GM19467 (cell line): ENCODE measurements at regions not wholly inside any gene's neighbourhood (a gene's known extent, or its start where the extent isn't known, plus 50 kb on each side); places are given as distances from the start of the nearest gene placed in this dataset.
"Not testable (repeated sequence)": the region's sequence is repeated elsewhere in the genome, so short reads cannot be mapped to it uniquely, and the experiment has no call there.

ENCODE experiments used
- ATAC-seq: cut with Tn5 transposase; IDR thresholded peaks from one replicate; pipeline ENCODE4 v1.9.1; 2021; ENCODE audit warnings: mild to moderate bottlenecking, moderate library complexity; ENCODE audit not compliant: unreplicated experiment

GRCh38 chr18:41899535-41899934 is 55.5 kb upstream of the PIK3C3 start:
- no peak for ATAC-seq

DNA sequence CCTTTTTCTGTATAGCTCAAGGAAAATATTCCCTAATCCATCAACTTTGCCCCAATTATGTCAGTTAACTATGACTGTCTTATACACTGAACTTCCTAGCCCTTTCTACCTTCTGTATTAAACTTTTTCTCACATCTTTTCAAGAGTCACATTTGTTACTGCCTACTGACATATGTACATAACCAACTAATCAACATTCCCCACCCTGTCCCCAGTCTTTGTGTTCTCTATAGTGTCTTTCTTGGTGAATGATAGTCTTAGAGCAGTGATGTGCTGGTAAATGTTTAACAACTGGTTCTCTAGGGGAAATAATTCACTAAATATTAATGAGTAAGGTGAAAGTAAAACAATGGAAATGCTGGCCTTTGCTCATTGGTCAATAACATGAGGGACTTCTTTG is 61.6 kb upstream of the PIK3C3 start:
- ATAC-seq, result no peak

DNA sequence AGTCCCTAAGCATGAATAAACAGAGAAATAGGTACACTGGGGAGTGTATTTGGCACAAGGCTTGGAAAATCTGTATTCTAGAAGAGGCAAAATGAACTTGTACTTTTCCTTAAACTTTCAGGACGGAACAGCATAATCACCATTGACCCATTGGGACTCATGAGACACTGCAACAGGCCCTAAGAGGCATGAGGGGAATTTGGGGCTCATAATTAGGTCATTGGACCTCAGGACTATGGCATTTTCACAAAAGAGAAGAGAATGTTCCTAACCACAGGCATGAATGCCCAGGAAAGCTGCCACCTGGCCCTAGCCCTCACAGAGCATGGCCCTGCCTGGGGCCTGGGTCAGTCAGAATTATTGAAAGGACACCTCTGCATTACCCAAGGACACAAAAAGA is 67.9 kb upstream of the PIK3C3 start:
- no peak for ATAC-seq

DNA sequence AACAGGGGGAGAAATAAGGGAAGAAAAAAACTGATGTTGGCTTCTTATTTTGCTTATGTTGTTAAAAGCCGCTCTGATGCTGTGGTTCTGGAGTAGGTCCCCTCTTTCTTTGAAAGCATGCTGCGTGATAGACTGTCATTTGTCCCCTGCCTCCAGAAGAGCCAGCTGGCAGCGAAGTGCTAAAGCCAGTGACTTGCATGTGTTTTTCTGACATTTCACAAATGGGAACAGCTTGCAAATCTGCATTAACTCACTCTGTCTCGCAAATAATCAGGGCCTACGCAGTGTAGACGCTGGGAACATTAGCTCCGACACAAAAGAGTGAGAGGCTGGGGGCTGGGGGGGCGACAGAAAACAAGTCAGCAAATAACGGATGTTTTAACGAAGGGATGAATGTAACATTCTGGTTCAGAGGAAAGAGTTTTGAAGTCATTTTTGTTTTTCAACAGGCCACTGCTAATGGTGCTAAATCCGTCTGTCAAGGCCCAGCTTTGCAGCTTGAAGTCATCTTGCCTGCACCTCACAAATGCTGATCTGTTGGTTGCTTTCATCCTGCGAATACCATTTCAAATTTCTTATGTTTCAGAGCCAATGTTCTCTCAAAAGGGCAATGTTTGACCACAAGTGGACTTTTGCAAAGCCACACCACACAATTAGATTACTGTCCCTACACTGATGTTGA is 68.8 kb upstream of the PIK3C3 start:
- ATAC-seq, result no peak

GRCh38 chr18:41881285-41881684 is 73.7 kb upstream of the PIK3C3 start:
- no peak for ATAC-seq

- no peak for ATAC-seq
These were observed 75.8 kb upstream of the PIK3C3 start for GRCh38 chr18:41879256-41879655.

DNA sequence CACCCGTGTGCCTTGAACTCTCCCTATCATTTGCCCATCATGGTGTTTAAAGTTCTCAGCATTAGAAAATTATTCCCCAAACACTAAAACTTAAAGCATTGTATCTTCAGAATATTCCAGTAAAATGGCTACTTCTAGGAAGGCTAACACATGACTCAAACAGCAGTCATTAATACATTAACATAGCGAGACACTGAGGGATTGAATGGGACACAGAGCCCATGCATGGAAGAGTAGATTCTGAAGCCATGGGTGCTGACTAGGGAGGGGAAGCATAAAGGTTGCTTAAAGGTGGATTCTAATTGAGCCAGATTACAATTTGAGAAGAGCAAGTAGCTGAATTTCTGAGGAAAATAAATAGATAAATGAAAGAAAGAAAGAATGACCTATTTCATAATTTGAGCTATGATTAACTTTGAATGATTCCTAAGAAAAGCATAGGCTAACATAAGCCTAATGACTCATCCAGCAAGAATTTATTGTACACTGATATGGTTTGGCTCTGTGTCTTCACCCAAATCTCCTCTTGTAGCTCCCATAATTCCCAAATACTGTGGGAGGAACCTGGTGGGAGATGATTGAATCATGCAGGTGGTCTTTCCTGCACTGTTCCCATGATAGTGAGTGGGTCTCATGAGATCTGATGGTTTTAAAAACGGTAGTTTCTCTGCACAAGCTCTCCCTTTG is 79.8 kb upstream of the PIK3C3 start:
- ATAC-seq, result no peak

DNA sequence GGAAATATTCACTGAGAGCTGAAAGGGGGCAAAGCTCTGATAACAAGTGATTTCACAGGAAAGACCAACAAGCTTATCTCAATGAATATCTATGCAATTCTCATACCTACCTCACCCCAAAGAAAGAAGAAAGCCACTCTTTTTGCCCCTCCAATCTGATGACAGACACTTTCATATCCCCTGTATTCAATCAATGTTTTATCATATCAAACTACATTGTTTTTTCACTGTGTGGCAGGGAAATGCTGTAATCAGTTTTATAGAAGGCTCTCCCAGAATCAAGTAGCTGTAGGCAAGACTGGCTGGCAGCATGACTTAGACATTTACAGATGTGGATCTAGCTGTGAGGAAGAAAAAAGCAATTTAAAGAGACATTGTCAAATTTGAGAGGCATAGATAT is 81.3 kb upstream of the PIK3C3 start:
- ATAC-seq, result no peak

- no peak for ATAC-seq
These were observed 82.8 kb upstream of the PIK3C3 start for GRCh38 chr18:41872206-41872605.

GRCh38 chr18:41871229-41872000 is 83.6 kb upstream of the PIK3C3 start:
- ATAC-seq, result no peak

GRCh38 chr18:41870817-41871216 is 84.2 kb upstream of the PIK3C3 start:
- ATAC-seq, result no peak

DNA sequence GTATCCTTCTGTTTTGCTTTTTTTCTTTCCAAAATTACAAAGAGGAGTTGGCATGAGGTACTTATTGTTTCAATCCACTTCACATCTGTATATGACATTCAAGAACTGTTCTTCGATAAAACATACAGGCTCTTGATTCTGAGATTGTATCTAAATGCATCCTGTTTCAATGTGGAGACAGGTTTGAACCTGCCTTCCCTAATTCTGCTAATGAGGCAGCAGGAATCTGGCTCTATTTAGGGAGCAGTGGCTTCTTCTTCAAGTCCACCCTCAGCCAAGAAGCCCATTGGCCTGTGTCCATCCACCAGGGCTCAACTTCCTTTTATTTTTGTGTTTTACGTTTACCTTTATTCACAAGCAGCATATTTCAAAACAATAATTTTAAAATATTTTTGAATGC is 84.8 kb upstream of the PIK3C3 start:
- ATAC-seq, result no peak

- not testable (repeated sequence) for ATAC-seq
These were observed 89.2 kb upstream of the PIK3C3 start for GRCh38 chr18:41865796-41866195.

DNA sequence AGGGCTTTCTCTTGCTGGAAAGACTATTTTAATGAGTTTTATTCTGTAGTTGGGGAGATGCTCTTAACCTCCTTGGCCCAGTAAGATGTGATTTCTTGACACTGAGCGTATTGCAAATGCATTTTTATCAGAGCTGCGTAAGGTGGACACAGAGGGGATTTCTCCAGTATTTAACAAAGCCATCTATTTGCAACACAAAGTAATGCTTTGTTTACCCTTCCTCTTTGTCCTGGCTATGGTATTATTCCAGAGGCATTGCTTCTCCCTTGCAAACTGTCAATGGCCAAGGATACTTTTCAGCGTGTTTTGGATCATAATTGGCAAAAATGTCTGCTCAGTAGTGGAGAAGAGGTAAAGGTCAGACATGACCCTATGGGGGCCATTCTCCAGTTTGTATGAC is 90.8 kb upstream of the PIK3C3 start:
- ATAC-seq, result no peak

DNA sequence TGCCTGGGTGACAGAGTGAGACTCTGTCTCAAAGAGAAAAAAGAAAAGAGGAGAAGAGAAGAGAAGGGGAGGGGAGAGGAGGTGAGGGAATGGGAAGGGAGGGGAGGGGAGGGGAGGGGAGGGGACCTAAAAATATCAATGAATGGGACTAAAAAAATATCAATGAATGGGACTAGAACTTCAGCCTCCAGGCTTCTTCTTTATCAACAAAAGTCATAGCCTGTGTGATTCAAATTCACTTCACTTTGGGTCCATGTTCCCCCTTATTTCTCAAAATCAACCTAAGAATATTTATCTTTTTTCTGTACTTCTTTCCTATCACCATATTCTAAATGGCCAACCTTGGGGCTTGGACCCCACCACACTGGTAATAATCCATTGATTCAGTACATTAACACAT is 92.1 kb upstream of the PIK3C3 start:
- ATAC-seq, result no peak

GRCh38 chr18:41860987-41861386 is 94.0 kb upstream of the PIK3C3 start:
- ATAC-seq, result no peak

- ATAC-seq, result no peak
These were observed 96.1 kb upstream of the PIK3C3 start for GRCh38 chr18:41858761-41859555.

GRCh38 chr18:41853280-41853679 is 101.8 kb upstream of the PIK3C3 start:
- ATAC-seq, result no peak

DNA sequence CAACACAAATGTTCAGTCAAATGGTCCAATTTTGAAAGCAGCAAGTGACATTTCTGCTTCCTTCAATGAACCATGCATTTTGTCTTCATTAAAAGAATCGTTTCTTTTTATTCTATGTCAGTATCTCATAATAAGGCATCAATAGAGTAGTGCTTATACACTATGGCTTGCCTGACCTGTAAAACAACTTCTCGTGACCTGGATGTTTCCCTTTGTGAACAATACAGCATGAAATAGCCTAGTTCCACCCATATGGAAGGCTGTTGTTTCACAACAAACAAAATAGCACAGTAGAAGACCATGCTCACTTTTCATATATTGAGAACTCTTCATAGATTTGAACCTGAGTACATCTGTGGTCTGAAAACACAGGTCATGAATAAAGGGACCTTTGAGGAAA is 104.3 kb upstream of the PIK3C3 start:
- ATAC-seq, result no peak

GRCh38 chr18:41849632-41850031 is 105.4 kb upstream of the PIK3C3 start:
- no peak for ATAC-seq

DNA sequence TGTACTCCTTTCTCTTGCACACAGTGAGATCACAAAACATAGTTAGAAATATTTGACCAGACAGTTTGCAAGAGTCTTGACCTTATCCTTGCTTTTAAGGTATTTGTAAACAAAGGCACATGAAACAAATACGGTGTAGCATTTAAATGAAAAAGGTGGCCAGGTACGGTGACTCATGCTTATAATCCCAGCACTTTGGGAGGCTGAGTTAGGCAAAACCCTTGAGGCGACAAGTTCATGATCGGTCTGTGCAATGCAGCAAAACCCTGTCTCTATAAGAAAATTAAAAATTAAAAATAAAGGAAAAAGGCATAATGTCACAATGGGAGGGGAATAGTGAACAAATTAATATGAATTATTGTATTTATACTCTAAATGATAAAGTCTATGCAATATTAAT is 109.5 kb upstream of the PIK3C3 start:
- no peak for ATAC-seq
